SK-N-SH (cell line): ENCODE measurements at regions not wholly inside any gene's neighbourhood (a gene's known extent, or its start where the extent isn't known, plus 50 kb on each side); places are given as distances from the start of the nearest gene placed in this dataset.

Source experiments
- CTCF ChIA-PET: fragments of 300-600, 350-600 bp; formaldehyde crosslinking; extraction: SDS; loops from one replicate; lab custom pipeline; 2021; lab: Yijun Ruan, JAX
- POLR2A ChIA-PET: fragments of 350-600 bp; sonication (Branson Sonifier 250); formaldehyde crosslinking; extraction: SDS; loops from one replicate; lab custom pipeline; 2020; ENCODE audit warnings: antibody characterized with exemption, inconsistent platforms; lab: Yijun Ruan, JAX
- DNase-seq: peaks from one replicate; pipeline ENCODE4 v3.0.0; 2012
- H2AFZ ChIP-seq: fragments of 200-600 bp; sonication (generic); 2 replicates; pipeline ENCODE4 v1.8.1; 2016; ENCODE audit warnings: antibody characterized with exemption, mild to moderate bottlenecking, low read depth
- H3F3A ChIP-seq: fragments of 200-600 bp; sonication (generic); replicated peaks from 2 replicates; pipeline ENCODE3; 2016; ENCODE audit warnings: antibody characterized with exemption, mild to moderate bottlenecking; ENCODE audit not compliant: insufficient read depth
- H3K27ac ChIP-seq, 2 experiments: fragments of 200-500 bp in 1 of 2; fragments of 200-600 bp in 1 of 2; sonication (Bioruptor generic) in 1 of 2; sonication (generic), shearing (Covaris generic) in 1 of 2; 2 replicates each; pipeline versions ENCODE4 v1.5.1 to v1.6.1; 2014 to 2016; ENCODE audit warnings: low read depth in 2 of 2, inconsistent platforms in 1 of 2, low read length in 1 of 2, mild to moderate bottlenecking in 1 of 2, mixed read lengths in 1 of 2
- H3K27me3 ChIP-seq: fragments of 200-600 bp; sonication (generic), shearing (Covaris generic); 2 replicates; pipeline ENCODE4 v1.6.1; 2016; ENCODE audit warnings: mixed run types; ENCODE audit not compliant: insufficient read depth
- H3K36me3 ChIP-seq, 2 experiments: fragments of 200-500 bp in 1 of 2; fragments of 200-600 bp in 1 of 2; sonication (Bioruptor generic) in 1 of 2; sonication (generic) in 1 of 2; replicated peaks in 1 of 2; 2 replicates each; pipeline versions ENCODE3 to v1.5.1; 2014 to 2016; ENCODE audit warnings: low read length in 1 of 2, mild to moderate bottlenecking in 1 of 2; ENCODE audit not compliant: insufficient read depth in 2 of 2, control insufficient read depth in 1 of 2
- H3K4me1 ChIP-seq, 2 experiments: fragments of 200-500 bp in 1 of 2; fragments of 200-600 bp in 1 of 2; sonication (Bioruptor generic) in 1 of 2; sonication (generic), shearing (Covaris generic) in 1 of 2; 2 replicates each; pipeline versions ENCODE4 v1.5.1 to v1.6.1; 2014 to 2016; ENCODE audit warnings: low read depth in 1 of 2, low read length in 1 of 2, mixed run types in 1 of 2; ENCODE audit not compliant: insufficient read depth in 2 of 2, control insufficient read depth in 1 of 2
- H3K4me2 ChIP-seq: fragments of 200-600 bp; sonication (generic), shearing (Covaris generic); 2 replicates; pipeline ENCODE4 v1.6.1; 2017; ENCODE audit warnings: mixed run types
- H3K4me3 ChIP-seq, 2 experiments: fragments of 200-500 bp in 1 of 2; fragments of 200-600 bp in 1 of 2; sonication (Bioruptor generic) in 1 of 2; sonication (generic), shearing (Covaris generic) in 1 of 2; 2 replicates each; pipeline versions ENCODE4 v1.5.1 to v1.8.1; 2014 to 2016; ENCODE audit warnings: low read depth in 2 of 2, inconsistent platforms in 1 of 2, low read length in 1 of 2, mild to moderate bottlenecking in 1 of 2, mixed read lengths in 1 of 2, moderate library complexity in 1 of 2
- H3K79me2 ChIP-seq: fragments of 200-600 bp; sonication (generic); 2 replicates; pipeline ENCODE4 v1.8.1; 2017; ENCODE audit warnings: mild to moderate bottlenecking; ENCODE audit not compliant: insufficient read depth
- H3K9ac ChIP-seq: fragments of 200-600 bp; sonication (generic); 2 replicates; pipeline ENCODE4 v1.6.1; 2017; ENCODE audit warnings: mixed run types
- H3K9me2 ChIP-seq: fragments of 200-600 bp; sonication (generic); 2 replicates; pipeline ENCODE4 v1.6.1; 2017; ENCODE audit warnings: mixed run types
- H3K9me3 ChIP-seq: fragments of 200-600 bp; sonication (generic); 2 replicates; pipeline ENCODE4 v1.6.1; 2017; ENCODE audit warnings: mixed run types, mild to moderate bottlenecking, moderate library complexity
- H4K20me1 ChIP-seq: fragments of 200-600 bp; sonication (generic); 2 replicates; pipeline ENCODE4 v1.6.1; 2017; ENCODE audit warnings: mild to moderate bottlenecking, mixed run types; ENCODE audit not compliant: insufficient read depth
- CHD2 ChIP-seq: fragments of 150-350 bp; IDR thresholded peaks from 2 replicates; pipeline ENCODE4 v1.6.1; 2018; ENCODE audit warnings: low read length; ENCODE audit not compliant: partially characterized antibody
- FOSL2 ChIP-seq: IDR thresholded peaks from 2 replicates; pipeline ENCODE4 v1.4.0; 2012; ENCODE audit warnings: low read depth, mild to moderate bottlenecking, moderate library complexity, borderline replicate concordance
- FOXJ3 ChIP-seq: sonication (generic); formaldehyde crosslinking; IDR thresholded peaks from 2 replicates; pipeline ENCODE4 v1.5.1; 2020; ENCODE audit warnings: mild to moderate bottlenecking, missing genetic modification reagents
- FOXM1 ChIP-seq: IDR thresholded peaks from 2 replicates; pipeline ENCODE4 v1.4.0; 2012; ENCODE audit warnings: low read depth, mild to moderate bottlenecking
- GABPA ChIP-seq: IDR thresholded peaks from 2 replicates; pipeline ENCODE4 v1.4.0; 2012; ENCODE audit warnings: low read depth, mild to moderate bottlenecking
- MXI1 ChIP-seq: IDR thresholded peaks from 2 replicates; pipeline ENCODE4 v1.6.1; 2012; ENCODE audit warnings: mild to moderate bottlenecking, low read depth, low read length, improper control_type of control experiment
- NRF1 ChIP-seq: IDR thresholded peaks from 2 replicates; pipeline ENCODE4 v1.6.1; 2012; ENCODE audit warnings: low read depth, mild to moderate bottlenecking, low read length
- RCOR1 ChIP-seq: fragments of 150-350 bp; IDR thresholded peaks from 2 replicates; pipeline ENCODE4 v1.6.1; 2017; ENCODE audit warnings: antibody characterized with exemption, low read length
- REST ChIP-seq: IDR thresholded peaks from 2 replicates; pipeline ENCODE4 v1.6.1; 2012; ENCODE audit warnings: mild to moderate bottlenecking, low read depth, low read length, moderate library complexity
- SIN3A ChIP-seq: IDR thresholded peaks from 2 replicates; pipeline ENCODE4 v1.6.1; 2012; ENCODE audit warnings: low read depth, mild to moderate bottlenecking, low read length, moderate library complexity, borderline replicate concordance
- TAF1 ChIP-seq: IDR thresholded peaks from 2 replicates; pipeline ENCODE4 v1.6.1; 2012; ENCODE audit warnings: low read depth, mild to moderate bottlenecking, low read length, moderate library complexity, borderline replicate concordance
- YY1 ChIP-seq: IDR thresholded peaks from 2 replicates; pipeline ENCODE4 v1.4.0; 2012; ENCODE audit warnings: low read depth, mild to moderate bottlenecking
- WGBS: methylation state at CpG from one replicate; pipeline ENCODE4 v1.1.6; 2017; ENCODE audit warnings: low lambda C conversion rate; 5-methylcytosine and 5-hydroxymethylcytosine counted together
- TF ChIP-seq, protein P1 (sequence below): IDR thresholded peaks from 2 replicates; pipeline ENCODE4; 2012
- TF ChIP-seq, protein P2 (sequence below): fragments of 150-350 bp; IDR thresholded peaks from 2 replicates; pipeline ENCODE4 v1.6.1; 2016; ENCODE audit warnings: mild to moderate bottlenecking, low read depth, low read length

GRCh38 chr12:127077262-127078045 lies 1189.5 kb upstream of the TMEM132C start:
- TF ChIP-seq GABPA (no peak), NRF1 (no peak), MXI1 (no peak)
- TF ChIP-seq, protein P1, sequence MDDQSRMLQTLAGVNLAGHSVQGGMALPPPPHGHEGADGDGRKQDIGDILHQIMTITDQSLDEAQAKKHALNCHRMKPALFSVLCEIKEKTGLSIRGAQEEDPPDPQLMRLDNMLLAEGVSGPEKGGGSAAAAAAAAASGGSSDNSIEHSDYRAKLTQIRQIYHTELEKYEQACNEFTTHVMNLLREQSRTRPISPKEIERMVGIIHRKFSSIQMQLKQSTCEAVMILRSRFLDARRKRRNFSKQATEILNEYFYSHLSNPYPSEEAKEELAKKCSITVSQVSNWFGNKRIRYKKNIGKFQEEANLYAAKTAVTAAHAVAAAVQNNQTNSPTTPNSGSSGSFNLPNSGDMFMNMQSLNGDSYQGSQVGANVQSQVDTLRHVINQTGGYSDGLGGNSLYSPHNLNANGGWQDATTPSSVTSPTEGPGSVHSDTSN = no peak
- H3K9me2 ChIP-seq = no peaks in the 10 kb centered on the region
- no peaks in the 10 kb centered on the region; a peak in 1 of 4 replicates for H3K4me1 ChIP-seq
- CTCF ChIA-PET = interaction anchor here (1.9 kb wide), 1 partner anchor 31 kb away, joined by 6 read pairs; no protein-coding TSS in a partner anchor
- DNase-seq = no peak
- H3K27ac ChIP-seq = no peak overlapping the region
- H3F3A ChIP-seq = no peaks in the 10 kb centered on the region
- no peaks in the 10 kb centered on the region for H3K79me2 ChIP-seq
- no peak overlapping the region for H3K4me2 ChIP-seq
- H2AFZ ChIP-seq = no peak overlapping the region
- WGBS = 12% methylated on average over 5 of the region's 5 CpGs
- no peaks in the 10 kb centered on the region for H3K9me3 ChIP-seq
- H3K36me3 ChIP-seq = no peaks in the 10 kb centered on the region
- POLR2A ChIA-PET = no interaction called here
- H3K27me3 ChIP-seq = no peaks in the 10 kb centered on the region
- H3K9ac ChIP-seq = no peak overlapping the region
- H4K20me1 ChIP-seq = no peaks in the 10 kb centered on the region
- H3K4me3 ChIP-seq = no peak overlapping the region

- no peak overlapping the region for H3K9ac ChIP-seq
- H3K4me3 ChIP-seq = no peak overlapping the region
- no peaks in the 10 kb centered on the region for H4K20me1 ChIP-seq
- H2AFZ ChIP-seq = no peak overlapping the region
- no peaks in the 10 kb centered on the region for H3K79me2 ChIP-seq
- H3K4me2 ChIP-seq = no peak overlapping the region
- no peaks in the 10 kb centered on the region for H3F3A ChIP-seq
- no peak overlapping the region for H3K27ac ChIP-seq
- POLR2A ChIA-PET = no interaction called here
- H3K9me2 ChIP-seq = no peaks in the 10 kb centered on the region
- CTCF ChIA-PET = interaction anchor here (1.0 to 1.4 kb wide), 2 partner anchors 14 to 53 kb away, joined by 3 to 4 read pairs; no protein-coding TSS in a partner anchor
- no peaks in the 10 kb centered on the region; the same call in 1 of the 2 replicates for H3K9me3 ChIP-seq
- no peaks in the 10 kb centered on the region for H3K36me3 ChIP-seq
- 50% methylated on average over 4 of the region's 5 CpGs for WGBS
- no peaks in the 10 kb centered on the region; a peak in 1 of 4 replicates for H3K4me1 ChIP-seq
- TF ChIP-seq RCOR1 = no peak
- no peak for TF ChIP-seq FOXM1
- no peak for TF ChIP-seq FOSL2
- no peak for TF ChIP-seq CHD2
- TF ChIP-seq, all 33 proteins: peak for 0
- H3K27me3 ChIP-seq = no peaks in the 10 kb centered on the region
- no peak for DNase-seq
These were observed 1188.2 kb upstream of the TMEM132C start for GRCh38 chr12:127078577-127079350.

GRCh38 chr12:127079636-127080035 lies 1187.3 kb upstream of the TMEM132C start:
- no peaks in the 10 kb centered on the region for H3F3A ChIP-seq
- no peak overlapping the region for H3K4me2 ChIP-seq
- WGBS = 35% methylated on average over 3 of the region's 3 CpGs
- no peaks in the 10 kb centered on the region for H3K79me2 ChIP-seq
- CTCF ChIA-PET = interaction anchor here (1.4 kb wide), 1 partner anchor 13 kb away, joined by 4 read pairs; no protein-coding TSS in a partner anchor
- no peaks in the 10 kb centered on the region for H3K9me2 ChIP-seq
- H3K27ac ChIP-seq = no peak overlapping the region
- H3K36me3 ChIP-seq = no peaks in the 10 kb centered on the region
- H4K20me1 ChIP-seq = no peaks in the 10 kb centered on the region
- H3K4me1 ChIP-seq = no peaks in the 10 kb centered on the region; a peak in 1 of 4 replicates
- no peak overlapping the region for H2AFZ ChIP-seq
- H3K4me3 ChIP-seq = no peak overlapping the region
- POLR2A ChIA-PET = no interaction called here
- no peak overlapping the region for H3K9ac ChIP-seq
- DNase-seq = no peak
- H3K9me3 ChIP-seq = no peaks in the 10 kb centered on the region; the same call in 1 of the 2 replicates
- no peaks in the 10 kb centered on the region for H3K27me3 ChIP-seq
- TF ChIP-seq FOXJ3 (CRISPR knock-in tag) (no peak), SIN3A (no peak), REST (no peak), TAF1 (no peak), YY1 (no peak)
- TF ChIP-seq, protein P2, sequence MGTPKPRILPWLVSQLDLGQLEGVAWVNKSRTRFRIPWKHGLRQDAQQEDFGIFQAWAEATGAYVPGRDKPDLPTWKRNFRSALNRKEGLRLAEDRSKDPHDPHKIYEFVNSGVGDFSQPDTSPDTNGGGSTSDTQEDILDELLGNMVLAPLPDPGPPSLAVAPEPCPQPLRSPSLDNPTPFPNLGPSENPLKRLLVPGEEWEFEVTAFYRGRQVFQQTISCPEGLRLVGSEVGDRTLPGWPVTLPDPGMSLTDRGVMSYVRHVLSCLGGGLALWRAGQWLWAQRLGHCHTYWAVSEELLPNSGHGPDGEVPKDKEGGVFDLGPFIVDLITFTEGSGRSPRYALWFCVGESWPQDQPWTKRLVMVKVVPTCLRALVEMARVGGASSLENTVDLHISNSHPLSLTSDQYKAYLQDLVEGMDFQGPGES = no peak
